Stimulated activated CD4-positive, alpha-beta T cell treated with anti-CD3 and anti-CD28 coated beads, Interleukin-4, amount 100 ng/mL, for 24 hours (primary cell): ENCODE measurements at regions not wholly inside any gene's neighbourhood (a gene's known extent, or its start where the extent isn't known, plus 50 kb on each side); places are given as distances from the start of the nearest gene placed in this dataset.

Source experiments
- DNase-seq: peaks from one replicate; pipeline ENCODE4 v3.0.0-alpha.2; 2020

- no peak for DNase-seq
Measured at GRCh38 chr2:225340923-225341322, 58.6 kb upstream of the NYAP2 start.

- DNase-seq, result no peak
Measured at GRCh38 chr2:225337183-225337582, 62.3 kb upstream of the NYAP2 start.

GRCh38 chr2:225334514-225334913, 65.0 kb upstream of the NYAP2 start:
- DNase-seq, result no peak

DNA sequence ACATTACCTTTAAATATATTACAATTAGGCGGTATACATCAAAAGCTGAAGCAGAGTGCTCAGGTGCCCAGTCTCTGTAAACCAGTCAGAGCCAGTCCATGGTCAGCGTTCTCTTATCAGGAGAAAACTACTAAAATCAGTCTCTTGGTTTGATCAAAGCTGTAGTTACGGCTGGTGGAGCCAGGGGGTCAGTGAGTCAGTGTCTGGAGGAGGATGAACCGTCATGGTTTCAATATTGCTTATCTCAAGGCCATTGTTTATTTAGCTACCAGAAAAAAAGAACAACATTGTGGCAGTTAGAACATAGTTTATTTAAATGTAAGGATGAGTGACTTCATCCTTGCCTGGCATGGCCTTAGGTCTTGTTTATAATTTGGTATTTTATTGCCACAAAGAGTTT, 71.3 kb upstream of the NYAP2 start:
- no peak for DNase-seq

DNA sequence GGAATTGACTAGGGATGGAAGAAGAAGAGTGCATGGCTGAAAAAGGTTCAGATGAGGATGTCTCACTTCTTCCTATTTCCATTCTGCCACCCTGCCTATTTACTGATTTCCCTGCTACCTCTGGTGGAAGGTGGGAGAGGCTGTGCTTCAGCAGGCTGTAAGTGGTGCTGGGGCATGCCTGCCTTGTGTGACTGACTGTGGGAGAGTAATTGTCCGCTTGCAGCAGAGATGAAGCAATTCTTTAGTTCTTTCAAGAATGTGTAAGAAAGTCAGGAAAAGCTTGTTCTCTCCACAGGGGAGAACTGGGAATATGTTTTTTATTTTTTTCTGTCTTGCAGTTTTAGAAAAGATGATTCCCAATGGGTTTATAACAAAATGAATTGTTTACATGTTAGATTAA, 72.5 kb upstream of the NYAP2 start:
- DNase-seq, result no peak

DNA sequence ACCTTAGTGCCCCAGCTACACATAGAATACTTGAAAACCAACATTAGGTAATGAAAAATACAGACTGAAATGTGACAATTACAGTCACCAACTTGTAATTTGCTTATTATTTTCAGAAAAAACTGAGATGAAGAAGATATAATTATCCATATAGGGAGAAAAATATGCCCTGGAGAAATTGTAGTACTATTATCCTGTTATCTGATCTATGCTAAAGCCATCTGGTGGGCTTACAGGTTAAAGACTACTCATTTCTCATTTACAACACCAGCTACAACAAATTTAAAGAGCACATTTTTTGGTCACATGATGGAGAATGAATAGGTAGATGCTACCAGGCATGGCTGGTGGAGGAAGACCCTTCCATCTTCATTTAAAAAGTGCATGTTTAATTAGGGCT, 79.6 kb upstream of the NYAP2 start:
- no peak for DNase-seq

GRCh38 chr2:225318440-225318839, 81.1 kb upstream of the NYAP2 start:
- DNase-seq, result no peak

- DNase-seq, result no peak
Measured at GRCh38 chr2:225317186-225317585, 82.3 kb upstream of the NYAP2 start.

- no peak for DNase-seq
Measured at GRCh38 chr2:225310745-225311144, 88.8 kb upstream of the NYAP2 start.

DNA sequence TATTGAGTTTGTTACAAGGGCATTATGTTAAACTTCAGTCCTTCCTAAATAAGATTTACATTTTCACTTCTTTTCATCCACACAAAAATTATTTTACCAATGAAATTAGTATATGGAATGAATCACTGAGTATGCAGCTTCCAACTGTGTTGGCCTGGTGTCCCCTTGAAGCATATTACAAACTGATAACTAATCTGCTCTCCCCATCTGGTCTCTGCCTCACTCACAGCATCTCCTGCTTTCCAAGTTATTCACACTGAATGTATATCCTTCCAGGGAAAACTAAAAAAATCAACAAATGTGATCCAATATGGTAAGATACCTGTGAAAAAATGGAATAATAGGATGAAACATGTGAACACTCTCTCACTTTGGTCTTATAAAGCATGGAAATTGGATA, 90.0 kb upstream of the NYAP2 start:
- DNase-seq, result no peak

- no peak for DNase-seq
Measured at GRCh38 chr2:225296951-225297350, 102.6 kb upstream of the NYAP2 start.

DNA sequence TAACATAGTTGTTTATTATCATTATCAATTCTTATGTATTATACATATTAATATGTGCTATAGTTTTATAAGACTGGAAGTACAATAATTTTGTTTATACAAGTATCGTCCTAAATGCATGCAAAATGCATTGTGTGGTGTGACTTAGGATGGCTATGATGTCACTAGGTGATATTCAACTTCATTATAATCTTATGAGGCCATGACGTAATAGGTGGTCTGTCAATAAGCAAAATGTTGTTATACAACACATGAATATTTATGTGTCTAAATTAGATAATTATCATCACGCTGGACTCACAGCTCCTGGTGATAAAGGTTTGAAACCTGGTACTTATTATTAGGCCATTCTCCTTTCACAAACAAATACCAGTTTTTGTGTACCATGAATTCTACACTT, 104.4 kb upstream of the NYAP2 start:
- no peak for DNase-seq

DNA sequence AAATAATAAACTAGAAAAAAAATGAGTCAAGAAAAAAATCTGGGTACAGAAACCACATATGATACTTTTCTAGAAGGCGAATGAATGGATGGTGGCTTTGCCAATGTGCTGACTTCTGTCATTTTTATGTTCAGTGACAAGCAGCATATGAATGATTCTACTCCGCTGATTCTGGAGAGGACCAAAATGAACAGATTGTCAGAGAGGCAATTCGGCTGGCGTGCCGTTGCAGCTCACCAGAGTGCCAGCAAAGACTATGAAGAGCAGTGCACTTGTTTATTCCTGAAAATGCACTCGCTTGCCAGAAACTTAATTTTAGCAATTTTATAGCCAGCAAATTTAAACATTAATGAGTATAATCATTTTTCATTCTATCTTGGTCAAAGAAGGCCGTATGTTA, 105.9 kb upstream of the NYAP2 start:
- DNase-seq, result no peak

DNA sequence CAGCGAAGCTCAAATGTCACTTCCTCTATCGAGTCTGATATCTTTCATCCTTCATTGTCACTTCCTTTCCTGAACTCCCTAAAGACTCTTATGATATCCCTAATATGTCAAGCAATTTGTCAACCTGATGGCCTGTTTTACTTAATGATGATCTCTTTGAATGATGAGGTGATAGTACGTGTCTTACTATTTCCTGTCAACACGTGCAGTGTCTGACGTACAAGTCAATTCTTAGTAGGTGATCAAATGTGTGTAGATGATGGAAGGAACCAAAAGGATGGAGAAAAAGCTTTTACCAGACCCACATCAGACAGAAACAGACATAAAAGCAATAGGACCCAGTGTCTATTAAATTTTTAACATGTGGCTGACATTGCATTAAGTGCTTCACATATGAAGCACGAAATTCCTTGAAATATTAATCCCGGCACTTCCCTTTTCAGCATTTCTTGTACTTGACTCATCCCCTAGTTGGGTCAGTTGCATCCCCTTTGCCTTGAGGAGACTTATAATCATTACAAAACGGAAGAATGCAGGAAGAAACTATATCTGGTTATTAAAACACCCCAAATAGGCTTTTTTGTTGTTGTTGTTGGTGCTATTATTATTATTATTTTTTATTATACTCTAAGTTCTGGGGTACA, 108.6 kb upstream of the NYAP2 start:
- no peak for DNase-seq

DNA sequence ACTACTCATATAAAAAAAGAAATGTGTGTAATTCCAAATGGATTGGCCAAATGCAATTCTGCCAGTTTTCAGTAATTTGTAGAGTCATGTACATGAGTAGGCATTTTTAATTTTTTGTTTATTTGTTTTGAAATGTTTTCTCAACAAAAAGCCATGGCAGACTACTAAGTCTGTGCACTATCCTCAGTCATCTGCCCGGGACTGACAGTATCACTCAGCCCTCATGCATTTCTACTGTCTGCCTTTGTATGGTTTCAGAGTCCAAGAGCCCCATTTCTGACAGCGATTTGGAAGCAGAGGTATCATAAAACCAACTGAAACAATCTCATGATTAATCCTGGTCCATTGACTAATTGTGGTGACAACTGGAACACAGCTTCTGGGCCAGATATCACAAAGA, 109.9 kb upstream of the NYAP2 start:
- no peak for DNase-seq

- no peak for DNase-seq
Measured at GRCh38 chr2:225288986-225289385, 110.5 kb upstream of the NYAP2 start.

- peak; percentile 38 for DNase-seq
Measured at GRCh38 chr2:225282858-225283710, 116.4 kb upstream of the NYAP2 start.

DNA sequence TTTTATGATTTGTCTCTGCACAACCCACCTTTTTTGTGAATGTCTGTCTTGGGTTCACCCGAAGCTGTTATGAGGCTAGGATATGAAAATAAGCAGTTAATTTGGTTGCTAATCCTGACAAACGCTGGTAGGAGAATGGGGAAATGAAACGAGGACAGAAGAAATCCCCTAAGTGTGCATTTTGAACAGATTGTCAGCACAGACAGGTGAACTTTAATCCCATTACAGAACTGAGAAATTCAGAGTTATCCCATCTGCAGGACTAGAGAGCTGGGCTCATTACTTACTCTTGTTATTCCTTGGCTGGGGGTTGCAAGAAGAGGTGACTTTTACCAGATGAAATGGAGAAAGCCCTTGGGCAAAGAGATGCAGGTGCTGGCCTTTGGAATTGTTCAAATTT, 123.3 kb upstream of the NYAP2 start:
- DNase-seq, result no peak

- DNase-seq, result no peak
Measured at GRCh38 chr2:225275443-225275842, 124.1 kb upstream of the NYAP2 start.

DNA sequence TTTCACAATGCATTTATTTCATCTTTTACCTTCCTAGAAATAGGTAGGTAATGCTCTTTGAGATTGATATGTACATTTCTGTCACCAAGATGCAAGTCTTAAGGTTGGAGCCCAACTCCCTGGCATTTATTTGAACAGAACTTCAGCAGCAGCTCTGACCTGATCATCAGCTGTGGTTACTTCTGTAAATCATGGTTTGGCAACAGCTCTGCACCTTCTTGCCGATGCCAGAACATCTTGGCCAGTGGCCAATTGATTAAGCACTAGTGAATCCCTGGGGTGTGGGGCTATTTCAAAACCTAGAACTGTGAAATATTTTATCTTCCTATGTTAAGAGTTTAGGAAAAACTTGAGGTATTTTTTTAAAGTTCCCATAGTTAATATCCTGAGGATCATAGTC, 124.8 kb upstream of the NYAP2 start:
- no peak for DNase-seq

DNA sequence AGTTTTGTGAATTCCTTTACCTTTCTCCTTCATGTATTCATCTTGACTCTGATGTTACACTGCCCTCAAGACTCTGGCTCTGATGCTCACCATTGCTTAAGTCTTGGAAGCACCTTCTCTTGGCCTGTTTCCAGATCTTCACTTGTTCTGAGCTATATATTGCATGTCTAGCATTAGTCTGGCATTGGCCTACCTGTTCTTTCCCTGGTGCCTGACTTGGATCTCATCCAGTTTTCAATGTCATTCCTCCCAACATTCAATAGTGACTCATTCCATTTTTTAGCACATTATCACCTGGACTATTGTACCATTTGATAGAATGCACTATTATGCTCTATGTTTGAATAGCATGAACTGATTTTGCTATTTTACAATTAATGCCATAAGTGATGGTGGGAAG, 127.3 kb upstream of the NYAP2 start:
- no peak for DNase-seq

- DNase-seq, result peak; percentile 24
Measured at GRCh38 chr2:225270861-225271260, 128.6 kb upstream of the NYAP2 start.

DNA sequence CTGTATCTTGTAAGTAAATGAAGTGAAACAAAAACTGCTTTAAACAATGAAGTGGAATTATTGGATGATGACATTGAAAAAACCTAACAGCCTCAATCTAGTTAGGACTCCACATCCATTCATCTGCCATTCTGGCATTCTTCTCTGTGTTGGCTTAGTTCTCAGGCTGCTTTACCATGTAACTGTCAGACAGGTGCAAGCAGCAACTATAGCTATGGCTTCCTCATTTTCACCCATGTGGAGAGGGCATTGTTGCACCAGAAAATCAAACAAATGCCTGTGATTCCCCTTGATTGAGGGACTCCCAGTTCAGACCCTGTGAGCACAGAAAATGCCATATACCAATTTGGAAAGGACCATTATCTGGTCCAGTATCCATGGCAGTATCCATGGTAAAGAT, 129.5 kb upstream of the NYAP2 start:
- no peak for DNase-seq

- DNase-seq, result no peak
Measured at GRCh38 chr2:225254363-225254762, 145.1 kb upstream of the NYAP2 start.

DNA sequence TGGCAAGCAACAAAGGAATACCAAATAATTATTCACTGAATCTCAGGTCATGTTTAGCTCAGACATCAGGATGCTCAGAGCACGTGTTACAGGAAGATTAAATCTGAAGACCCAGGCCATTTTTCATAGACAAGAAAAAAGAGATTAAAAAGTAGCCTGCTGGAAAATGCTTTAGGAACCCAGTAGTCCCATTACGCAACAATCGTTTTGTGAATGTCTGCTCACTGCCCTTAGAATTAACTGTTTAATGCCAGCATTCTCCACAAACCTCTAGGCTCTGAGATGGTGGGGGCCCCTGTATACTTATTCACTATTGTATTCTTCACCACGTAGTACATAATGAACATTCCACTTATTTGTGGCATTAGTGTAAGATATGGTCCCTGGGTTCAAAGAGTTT, 154.6 kb upstream of the NYAP2 start:
- DNase-seq, result no peak
